ENCODE measurements at regions not wholly inside any gene's neighbourhood (a gene's known extent, or its start where the extent isn't known, plus 50 kb on each side); places are given as distances from the start of the nearest gene placed in this dataset.
A peak's percentile ranks its signal among the peaks of the same experiment; 100 is the strongest.
"Not testable (repeated sequence)": the region's sequence is repeated elsewhere in the genome, so short reads cannot be mapped to it uniquely, and the experiment has no call there.

DNA sequence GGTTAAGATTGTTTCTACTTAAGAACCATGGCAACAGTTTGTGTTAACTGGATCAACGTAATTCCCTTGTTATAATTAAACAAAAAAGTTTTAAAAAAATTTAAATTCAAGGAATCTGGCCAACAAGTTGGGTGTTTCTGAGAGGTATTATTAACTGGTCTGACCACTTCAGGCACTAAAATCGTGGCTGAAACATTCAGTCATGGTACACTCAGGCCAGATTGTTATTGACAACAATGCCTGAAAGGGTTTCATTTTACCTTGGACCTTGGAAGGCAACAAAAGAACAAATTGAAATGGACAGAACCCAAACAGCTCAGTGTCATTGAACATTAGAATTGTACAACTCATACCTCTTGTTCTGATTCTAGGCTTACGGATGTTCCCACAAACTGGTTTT, 103.3 kb upstream of the ARMC3 start:
- no peak for DNase-seq

DNA sequence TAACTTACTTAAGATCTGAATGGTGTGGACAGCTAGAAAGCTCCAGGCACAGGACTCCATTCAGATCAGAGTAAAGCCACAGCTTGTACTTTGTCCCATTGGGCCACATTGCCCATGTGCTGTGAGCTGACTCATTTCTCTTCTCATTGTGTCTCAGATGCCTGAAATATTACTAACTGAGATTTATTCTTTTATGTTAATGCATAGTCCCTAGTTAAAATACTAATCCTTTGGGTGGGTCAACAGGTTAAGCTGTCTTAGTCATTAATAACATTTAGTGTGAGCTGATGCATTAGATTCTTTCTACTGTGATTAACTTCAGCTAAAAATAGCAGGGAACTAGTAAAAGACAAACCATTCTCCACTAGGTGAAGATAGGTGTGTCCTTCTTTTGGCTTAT, 104.7 kb upstream of the ARMC3 start:
- DNase-seq = no peak

DNA sequence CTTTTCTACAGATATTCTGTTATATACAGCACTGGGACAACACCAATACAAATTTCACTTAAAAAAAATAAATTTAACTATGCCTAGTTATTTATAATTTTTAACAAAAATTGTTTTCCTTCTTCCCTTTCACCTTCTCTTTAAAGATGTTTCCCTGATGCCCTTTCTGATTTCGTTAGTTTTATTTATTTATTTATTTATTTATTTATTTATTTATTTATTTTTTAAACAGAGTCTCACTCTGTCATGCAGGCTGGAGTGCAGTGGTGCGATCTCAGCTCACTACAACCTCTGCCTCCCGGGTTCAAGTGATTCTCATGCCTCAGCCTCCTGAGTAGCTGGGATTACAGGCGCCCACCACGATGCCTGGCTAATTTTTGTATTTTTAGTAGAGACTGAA, 105.9 kb upstream of the ARMC3 start:
- not testable (repeated sequence) for DNase-seq

DNA sequence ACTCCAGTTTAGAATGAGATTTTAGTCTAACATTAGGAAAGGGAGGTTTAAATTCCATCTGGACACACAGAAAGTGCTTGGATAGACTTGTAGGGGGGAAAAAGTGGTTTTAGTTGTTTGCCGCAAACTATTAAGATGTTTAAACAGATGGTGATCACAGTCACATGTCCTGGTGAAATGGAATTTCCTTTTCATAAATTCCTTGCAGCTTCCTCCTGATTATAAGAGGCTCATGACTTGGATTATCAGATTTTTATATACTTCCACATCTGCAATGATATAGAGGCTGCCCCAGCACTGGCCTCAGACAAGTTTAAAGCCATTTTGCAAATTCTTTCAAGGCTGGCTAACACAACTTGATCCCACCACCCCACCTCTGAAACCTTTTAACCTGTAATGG, 106.4 kb upstream of the ARMC3 start:
- no peak for DNase-seq

DNA sequence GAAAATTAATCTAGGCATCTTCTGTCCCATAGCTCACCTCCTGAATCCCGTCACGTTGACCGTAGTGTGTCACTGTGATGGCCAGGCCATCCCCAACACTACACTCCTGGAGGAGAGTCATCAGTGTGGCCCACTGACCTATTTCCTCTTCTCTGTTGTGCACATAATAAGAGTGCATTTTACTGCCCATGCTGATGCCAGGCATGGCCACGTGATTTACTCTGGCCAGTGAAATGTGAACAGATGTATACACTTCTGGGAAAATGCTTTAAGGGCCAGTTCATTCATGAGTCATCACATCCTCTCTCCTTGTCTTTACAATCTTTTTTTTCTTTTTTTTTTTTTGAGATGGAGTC, 101.9 kb upstream of the PIP4K2A start:
- DNase-seq = no peak

DNA sequence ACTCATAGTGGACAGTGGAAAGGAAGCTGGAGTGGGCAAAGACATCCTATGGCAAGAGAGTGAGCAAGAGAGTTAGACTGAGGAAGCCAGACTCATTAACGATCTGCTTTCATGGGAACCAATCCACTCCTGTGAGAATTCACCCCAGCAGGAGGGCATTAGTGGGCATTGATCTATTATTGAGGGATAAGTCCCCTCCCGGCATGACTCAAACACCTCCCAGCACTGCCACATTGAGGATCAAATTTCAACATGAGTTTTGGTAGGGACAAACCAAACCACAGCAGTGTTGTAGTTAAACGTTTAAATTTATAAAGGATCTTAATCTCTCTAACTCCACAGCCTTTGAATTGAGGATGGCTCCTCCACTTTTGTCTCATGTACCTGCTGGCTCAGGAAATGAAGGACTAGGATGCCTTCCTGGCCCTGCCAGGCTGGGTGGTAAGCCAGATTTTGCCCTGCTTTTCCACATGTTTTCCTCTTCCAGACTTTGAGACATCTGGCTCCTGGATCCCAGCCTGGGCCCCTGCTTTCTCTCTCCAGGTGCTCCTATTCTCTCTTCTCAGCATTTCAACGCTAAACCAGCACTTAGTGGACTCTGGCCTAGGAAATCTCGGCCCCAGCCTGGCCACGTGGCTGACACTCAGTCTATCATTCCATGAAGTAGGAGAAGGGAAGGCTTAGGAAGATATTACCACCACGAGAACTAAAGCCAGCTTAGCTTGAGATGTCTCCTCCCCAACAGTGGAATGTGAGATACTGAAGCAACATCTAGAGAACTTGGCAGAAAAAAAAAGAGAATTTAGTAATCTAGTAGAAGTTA, 96.5 kb upstream of the PIP4K2A start:
- no peak for DNase-seq

DNA sequence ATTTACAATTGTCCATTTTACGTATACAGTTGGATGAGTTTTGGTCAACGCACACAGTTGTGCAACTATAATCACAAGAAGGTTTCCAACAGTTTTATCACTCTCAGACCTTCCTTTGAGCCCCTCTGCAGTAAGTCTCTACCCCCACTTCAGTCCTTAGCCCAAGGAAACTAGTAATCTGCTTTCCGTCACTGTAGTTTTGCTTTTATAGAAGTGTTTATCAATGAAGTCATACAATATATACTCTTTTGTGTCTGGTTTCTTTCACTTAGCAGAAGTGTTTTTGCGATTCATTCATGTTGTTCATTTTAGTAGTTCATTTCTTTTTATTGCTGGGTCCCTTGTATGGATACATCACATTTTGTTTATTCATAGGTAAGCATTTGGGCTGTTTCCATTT, 92.9 kb upstream of the PIP4K2A start:
- no peak for DNase-seq

DNA sequence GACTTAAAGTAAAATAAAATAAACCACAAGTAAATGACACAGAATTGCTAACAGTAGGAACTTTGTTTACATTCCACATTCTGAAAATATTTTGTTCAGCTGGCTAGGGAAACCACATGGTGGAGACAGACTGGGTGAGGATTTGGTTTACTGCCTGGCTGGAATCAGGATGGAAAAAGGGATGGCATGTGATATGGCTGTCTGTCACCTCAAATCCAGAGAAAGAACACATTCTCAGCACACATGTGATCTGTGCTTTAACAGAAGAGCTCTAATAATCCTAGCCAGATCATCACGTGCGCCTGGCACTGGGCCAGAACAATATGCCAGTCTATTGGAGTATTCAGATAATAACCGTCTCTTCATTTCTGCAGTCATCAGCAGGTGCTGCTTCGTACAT, 90.9 kb upstream of the PIP4K2A start:
- DNase-seq = peak; percentile 38 to 72

DNA sequence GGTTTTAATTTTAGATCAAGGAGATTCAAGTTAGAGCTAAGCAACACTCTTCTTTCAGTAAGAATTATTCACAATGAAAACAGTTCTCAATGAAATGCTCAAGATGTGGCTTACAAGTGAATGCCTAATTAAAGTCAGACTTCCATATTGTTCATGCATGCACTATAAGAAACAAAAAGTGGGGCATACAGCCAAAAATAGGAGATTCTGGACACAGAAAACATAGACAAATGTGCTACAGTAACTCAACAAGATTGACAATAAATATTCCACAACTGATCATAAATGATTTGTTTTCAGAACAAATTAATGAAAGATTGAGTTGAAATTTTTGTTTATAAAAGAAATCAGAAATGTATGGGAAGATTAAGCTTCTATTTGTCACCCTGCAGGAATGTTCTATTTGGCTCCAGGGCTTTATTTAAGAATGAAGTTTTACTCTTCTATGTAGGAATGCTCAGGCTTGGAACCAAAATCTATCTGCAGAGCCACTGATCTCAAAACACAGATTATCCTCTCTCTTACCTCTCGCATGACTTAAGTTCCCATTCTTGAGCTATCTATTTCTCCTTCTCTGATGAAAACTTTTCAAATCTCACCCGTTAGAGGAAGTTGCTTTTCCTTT, 89.0 kb upstream of the PIP4K2A start:
- DNase-seq = no peak

DNA sequence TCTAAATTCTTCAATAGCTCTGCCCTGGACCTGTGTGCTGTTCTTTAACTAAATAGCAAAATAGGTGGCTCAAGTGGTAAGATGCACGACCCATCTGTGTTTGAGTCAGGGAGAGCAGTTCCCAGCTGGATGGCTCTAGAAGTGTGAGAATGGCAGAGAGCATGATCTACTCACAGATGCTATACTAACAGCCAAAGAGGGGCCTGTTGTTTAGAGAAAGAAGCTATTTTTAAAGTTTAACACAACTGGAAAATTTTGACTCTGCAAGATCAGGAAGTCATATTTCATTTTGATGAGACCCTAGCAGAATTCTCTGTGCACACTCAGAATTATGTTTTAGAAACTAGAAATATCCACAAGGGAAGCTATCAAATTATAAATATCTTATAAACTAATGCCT, 87.4 kb upstream of the PIP4K2A start:
- DNase-seq = no peak

DNA sequence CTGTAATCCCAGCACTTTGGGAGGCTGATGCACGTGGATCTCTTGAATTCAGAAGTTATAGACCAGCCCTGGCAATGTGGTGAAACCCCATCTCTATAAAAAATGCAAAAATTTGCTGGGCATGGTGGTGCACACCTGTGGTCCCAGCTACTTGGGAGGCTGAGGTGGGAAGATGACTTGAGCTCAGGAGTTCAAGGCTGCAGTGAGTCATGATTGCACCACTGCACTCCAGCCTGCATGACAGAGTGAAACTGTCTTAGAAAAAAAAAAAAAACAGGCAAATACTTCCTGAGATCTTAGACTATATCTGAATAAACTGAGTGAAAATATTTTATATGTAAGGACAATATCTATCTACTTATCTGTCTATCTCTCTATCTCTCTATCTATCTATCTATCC, 83.4 kb upstream of the PIP4K2A start:
- DNase-seq = not testable (repeated sequence)

DNA sequence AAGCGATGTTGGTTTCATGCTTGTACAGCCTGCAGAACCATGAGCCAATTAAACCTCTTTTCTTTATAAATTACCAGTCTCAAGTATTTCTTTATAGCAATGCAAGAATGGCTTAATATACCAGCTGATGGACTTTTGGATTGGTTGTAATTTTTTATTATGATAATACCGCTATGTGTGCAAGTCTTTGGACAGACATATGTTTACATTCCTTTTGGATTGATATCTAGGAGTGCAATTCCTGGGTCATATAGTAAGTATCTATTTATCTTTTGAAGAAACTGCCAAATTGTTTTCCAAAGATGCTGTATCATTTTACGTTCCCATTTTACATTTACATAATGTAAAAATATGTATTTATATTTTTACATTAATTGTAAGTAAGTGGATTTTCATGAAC, 81.2 kb upstream of the PIP4K2A start:
- no peak for DNase-seq

DNA sequence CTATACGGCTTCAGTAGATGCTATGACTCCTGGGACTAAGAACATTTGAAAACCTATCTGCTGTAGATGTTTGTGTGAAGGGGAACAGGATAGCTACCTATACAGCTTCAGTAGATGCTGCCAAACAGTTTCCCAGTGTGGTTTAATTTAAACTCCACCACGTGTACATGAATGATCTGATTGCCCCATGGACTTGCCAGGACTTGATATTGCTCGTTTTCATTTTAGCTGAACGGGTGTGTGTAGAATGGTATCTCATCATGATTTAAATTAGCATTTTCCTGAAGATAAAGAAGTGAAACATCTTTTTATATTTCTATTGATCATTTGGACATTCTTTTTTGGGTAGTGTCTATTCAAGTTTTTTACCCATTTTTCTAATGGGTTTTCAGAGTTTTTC, 77.8 kb upstream of the PIP4K2A start:
- no peak for DNase-seq

DNA sequence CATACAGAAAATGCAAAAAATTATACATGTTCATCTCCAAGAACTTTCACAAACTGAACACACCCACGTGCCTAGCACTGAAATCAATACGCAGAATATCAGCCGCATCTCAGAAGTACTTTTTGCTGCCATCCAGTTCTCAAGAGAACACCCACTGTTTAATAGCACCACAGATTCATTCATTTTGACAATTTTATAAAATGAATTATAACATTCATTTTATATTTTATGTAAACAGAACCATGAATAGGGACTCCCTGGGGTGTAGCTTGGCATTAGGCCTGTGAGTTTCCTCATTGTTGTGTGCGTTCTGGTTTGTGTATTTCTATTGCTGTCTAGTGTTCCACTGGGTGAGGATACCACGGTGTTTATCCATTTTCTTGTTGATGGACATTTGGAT, 77.3 kb upstream of the PIP4K2A start:
- DNase-seq = peak; percentile 18 to 67

DNA sequence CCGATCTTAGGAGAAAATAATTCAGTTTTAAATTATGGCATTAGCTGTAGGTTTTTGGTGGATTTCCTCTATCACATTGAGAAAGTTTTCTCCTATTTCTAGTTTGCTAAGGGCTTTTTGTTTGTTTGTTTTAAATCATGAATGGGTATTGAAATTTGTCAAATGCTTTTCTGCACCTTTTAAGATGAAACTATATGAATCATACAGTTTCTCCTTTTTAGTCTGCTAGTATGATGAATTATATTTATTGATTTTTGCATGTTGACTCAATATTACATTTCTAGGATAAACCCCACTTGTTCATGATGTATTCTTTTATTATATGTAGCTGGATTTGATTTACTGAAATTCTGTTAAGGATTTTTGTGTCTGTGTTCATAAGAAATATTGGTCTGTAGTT, 70.3 kb upstream of the PIP4K2A start:
- no peak for DNase-seq

DNA sequence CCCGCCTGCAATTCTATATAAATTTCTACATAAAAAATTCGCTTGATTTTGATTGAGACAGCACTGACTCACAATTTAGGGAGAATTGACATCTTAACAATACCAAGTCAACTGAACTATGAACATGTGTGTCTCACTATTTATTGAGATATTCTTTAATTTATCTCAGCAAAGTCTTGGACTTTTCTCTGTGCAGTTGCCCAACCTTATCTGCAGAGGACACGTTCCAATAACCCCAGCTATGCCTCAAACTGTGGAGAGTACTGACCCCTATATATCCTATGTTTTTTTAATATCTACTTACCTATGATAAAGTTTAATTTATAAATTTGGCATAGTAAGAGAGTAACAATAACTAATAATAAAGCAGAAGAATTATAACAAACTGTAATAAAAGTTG, 69.4 kb upstream of the PIP4K2A start:
- DNase-seq = no peak

DNA sequence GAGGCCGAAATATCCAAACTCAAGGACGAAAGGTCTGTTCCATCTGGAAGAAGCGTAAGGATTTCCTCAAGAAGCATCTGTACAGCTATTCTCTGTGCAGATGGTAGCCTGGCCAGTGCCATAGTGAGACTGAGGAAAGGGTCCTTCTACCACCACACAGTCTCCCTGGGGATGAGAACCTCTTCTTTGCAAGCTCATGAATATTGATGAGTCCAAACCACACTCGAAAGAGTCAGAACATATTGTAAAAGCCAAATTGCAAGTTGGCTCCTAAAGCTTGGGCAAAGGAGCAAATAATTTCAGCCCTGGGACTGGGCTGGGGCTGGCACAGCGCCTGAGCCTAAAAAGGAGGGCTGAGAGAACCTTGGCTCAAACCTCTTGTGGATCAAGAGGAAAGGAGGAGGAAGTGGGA, 66.1 kb upstream of the PIP4K2A start:
- DNase-seq = no peak

DNA sequence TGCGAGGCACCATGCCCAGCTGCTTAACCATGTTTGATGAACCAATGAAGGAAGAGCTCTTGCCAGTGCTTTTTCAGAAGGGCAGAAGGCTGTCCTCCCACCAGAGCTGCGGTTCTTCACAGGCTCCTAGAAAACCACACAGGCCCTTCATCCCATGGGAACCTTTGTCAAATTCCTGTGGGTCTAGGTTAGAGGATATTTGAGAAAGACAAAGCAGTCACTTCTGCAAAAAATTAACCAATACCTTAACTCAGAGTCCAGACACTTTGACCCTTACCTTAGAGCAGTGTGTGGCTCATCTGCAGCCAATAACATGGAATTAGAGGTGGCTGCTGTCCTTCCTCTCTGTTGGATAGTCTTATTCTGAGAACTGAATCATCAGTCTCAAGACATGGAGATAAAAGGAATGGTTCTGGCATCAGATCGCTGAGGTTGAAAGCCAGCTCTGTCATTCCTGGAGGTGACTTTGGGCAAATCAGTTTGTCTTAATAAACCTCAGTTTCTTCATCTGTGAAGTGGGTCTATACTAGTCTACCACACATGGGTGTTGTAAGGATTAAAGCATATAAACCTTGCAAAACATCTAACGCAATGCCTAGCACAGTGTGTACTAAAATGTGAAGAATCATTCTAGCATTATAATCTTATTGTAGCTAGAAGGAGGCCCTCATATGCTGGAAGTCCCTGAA, 65.1 kb upstream of the PIP4K2A start:
- DNase-seq = no peak

DNA sequence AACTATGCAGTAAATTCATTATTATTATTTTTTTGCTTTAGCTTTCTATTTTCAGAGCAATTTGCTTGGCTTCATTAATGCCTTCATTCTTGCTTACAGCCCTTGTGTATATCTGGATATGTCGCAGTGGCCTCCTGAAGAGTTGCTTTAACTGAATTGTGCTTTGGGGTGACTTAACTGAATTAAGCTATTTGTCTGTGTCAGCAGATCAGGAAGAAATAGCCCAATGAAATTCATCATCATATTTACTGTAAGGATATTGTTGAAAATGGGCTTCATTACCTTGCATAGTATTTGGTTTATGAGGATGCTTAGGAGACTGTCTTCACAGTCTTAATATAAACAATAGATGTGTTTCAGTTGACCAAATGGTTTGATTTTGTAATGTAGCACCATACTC, 59.7 kb upstream of the PIP4K2A start:
- no peak for DNase-seq

DNA sequence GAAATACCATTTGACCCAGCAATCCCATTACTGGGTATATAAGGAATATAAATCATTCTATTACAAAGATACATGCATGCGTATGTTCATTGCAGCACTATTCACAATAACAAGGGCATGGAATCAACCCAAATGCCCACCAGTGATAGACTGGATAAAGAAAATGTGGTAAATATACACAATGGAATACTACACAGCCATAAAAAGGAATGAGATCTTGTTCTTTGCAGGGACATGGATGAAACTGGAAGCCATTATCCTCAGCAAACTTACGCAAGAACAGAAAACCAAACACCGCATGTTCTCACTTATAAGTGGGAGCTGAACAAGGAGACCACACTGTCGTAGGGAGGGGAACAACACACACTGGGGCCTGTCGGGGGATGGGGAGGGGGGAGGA, 57.3 kb upstream of the PIP4K2A start:
- DNase-seq = not testable (repeated sequence)

DNA sequence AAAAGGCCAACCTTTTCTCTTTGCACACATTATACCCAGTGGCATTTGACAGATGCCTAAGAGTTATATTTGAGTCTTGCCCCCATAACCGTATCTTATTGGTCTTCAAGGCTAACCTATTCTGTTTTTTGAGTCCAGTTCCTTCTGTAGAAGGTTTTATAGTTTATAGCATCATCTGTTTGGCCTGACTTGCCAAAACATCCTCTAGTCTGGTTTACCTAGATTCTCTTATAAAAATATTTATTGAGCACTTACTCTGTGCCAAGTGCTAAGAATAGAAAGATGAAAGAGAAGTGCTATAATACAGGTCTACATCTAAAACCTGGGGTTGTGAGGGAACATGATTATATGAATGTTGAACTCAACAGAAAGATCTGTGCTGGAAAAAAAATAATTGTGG, 55.9 kb upstream of the PIP4K2A start:
- no peak for DNase-seq

DNA sequence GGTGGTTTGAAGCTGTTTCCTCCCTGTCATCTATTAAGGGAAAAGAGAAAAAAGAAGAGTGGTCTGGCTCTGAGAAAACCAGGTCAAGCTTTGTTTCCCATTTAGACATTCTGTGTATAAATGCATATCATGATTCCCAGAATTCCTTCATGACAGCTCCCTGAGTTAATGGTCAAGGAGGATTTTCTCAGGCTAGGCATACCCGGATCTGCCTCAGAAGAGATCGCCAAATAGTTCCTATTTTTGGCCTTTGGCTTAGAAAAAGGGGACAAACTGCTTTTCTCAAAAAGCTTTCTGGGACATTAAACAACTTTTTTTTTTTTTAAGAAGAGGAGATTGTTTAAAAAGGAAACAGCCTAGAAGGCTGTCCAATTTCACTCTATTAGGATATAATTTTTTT, 53.5 kb upstream of the PIP4K2A start:
- DNase-seq = no peak

DNA sequence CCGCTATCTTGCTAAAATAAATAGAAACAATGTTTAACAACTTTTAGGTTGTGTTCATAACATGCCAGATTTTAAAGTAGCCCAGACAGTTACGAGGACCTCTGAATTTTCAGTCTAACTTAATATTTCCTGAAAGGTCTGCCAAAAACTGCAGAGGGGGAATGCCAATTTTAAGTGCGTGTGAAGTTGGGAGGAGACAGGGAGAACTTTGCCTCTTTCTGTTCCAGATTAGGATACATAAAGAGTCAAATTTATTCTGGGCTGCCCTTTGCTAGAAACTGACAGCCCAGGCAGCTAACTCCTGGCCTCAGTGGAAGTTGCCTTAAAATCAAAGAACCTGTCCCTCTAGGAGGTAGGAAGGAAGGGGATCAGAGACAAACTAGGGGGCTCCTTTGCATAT, 52.3 kb upstream of the PIP4K2A start:
- DNase-seq = no peak
